NCI-H82 treated with DMSO at 0.1 percent for 48 hours (cell line): ENCODE measurements at regions not wholly inside any gene's neighbourhood (a gene's known extent, or its start where the extent isn't known, plus 50 kb on each side); places are given as distances from the start of the nearest gene placed in this dataset.

Experiments
- DNase-seq: peaks from one replicate; lab custom pipeline; 2025; ENCODE audit not compliant: unreplicated experiment; lab: John Stamatoyannopoulos, UW

DNA sequence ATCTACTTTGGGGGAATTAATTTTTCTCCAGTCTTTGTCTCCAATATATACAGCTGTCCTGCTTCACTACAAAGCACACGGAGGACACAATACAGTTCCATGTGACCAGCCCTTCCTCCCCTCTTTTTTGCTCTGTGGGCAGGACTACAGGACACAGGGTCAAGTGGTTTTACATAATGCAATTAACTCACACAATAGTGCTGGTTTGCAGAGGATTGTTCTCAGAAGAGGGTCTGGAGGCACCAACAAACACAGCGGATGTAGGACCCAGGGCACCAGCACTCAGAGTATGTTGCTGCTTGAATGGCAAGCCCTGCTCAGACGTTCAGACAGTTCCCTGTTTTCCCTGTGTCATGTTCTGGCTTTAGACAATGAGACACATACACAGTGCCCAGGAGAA, 52.0 kb upstream of the NPTX2 start:
- no peak for DNase-seq

DNA sequence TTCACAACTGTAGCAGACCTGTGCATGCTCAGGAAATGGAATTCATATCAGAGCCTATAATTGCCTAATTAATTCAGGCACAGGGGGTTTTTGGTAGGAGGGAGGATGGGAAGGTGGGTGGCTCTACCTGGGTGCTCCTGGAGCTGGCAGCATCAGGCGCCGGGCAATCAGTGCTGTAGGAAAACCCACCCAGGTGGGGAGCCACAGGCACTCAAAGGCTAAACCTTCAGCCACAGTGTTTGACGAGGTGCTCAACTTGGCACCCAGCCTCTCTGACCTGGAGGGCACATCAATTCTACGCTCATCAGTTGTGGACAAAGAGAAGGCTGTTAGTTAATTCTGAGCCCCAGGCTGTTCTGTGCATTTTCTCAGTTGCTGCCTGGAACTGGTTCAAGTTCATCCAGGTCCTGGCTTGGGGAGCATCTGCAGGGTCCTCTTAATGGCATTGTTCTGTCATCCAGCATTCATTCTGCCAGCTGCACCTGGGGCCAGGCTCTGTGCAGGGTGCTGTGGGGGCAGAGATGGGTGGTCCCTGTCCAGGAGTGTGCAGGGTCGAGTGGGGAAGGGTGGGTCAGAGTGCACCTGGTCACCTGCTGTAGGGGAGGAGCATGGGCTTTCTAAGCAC, 54.1 kb upstream of the NPTX2 start:
- no peak for DNase-seq

DNA sequence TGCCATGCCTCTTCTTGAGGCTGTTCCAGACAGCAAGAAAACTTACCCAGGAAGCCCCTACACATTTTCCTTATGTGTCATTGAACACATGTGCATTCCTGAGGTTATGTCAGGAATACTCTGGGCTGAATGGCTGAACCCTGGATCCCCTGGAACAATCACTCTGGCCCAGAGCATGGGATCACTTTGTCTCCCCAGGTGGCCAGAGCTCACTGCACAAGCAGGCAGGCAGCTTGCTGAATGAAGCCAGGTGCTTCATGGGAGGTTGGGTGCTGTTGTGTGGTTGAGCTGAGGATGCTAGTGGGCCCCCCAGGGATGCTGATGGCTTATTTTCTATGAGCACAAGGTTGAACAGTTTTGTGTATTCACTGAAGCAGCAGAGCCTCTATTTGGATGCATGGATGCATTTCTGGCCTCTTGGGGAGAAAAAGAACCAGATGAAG, 54.7 kb upstream of the NPTX2 start:
- DNase-seq = no peak

DNA sequence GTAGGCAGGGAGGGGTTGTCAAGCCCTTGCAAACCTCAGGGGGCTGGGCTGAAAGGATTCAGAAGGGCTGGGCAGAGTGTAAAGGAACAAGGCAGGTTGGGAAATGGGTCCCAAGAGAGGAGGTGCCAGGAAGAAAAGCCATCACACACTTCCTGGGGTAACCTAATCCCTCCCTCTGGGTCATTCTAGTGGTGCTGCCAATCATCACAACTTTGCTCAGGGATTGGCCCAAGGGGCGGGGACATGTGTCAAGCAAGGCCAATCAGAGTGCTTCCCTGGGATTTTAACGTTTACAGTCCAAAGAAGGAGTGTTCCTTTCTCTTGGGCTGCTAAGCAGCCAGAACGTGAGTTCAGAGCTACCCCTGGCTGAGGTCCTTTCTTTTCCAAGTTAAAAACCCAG, 57.1 kb upstream of the NPTX2 start:
- DNase-seq = peak; percentile 5

DNA sequence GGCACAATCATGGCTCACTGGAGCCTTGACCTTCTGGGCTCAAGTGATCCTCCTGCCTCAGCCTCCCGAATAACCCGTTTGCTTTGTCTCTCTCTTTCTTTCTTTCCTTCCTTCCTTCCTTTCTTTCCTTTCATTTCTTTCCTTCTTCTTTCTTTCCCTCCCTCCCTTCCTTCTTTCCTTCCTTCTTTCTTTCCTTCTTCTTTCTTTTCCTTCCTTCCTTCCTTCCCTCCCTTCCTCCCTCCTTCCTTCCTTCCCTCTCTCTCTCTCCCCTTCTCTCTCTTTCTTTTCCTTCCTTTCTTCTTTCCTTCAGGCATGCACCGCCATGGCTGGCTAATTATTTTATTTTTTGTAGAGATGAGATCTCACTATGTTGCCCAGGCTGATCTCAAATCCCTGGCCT, 57.9 kb upstream of the NPTX2 start:
- DNase-seq = no peak

DNA sequence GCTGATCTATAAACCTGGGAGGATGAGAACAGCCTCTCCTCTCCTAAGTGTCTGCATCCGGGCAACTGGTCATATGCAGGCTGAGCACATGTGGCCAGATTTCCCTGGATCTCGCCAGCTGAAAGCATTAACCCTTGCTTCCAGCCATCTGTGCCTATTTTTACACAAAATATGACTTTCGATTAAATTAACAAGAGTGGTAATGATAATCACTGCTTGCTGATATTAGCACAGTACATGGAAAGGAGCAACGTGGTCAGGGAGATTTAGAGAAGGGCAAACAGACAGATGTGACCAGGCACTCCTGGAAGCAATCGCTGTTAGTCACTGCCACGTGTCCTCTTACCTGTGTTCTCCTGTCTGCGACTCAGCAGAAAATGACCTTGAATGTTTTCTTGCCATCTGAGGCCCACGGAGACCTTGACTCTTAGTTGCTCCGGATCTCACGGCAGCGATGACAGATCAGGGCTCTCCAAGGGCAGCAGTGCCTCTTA, 59.5 kb upstream of the NPTX2 start:
- DNase-seq = no peak

DNA sequence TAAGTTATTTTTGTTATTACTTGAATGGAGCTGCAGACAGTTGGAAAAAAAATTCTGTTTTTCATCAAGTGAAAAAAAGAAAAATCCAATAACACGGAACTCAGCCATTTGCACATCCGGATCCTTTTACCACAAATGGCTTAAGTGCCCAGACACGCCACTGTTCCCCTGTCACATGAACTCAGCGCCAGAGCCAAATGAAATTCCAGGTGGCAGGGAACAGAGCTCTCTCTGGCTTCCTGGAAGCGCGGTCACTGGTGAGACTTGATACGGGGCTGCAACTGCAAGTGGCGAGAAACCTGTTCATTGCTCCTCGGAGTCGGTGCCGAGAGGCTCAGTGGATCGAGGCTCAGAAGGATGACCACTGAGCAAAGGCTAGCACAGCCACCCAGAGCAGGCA, 60.8 kb upstream of the NPTX2 start:
- no peak for DNase-seq

DNA sequence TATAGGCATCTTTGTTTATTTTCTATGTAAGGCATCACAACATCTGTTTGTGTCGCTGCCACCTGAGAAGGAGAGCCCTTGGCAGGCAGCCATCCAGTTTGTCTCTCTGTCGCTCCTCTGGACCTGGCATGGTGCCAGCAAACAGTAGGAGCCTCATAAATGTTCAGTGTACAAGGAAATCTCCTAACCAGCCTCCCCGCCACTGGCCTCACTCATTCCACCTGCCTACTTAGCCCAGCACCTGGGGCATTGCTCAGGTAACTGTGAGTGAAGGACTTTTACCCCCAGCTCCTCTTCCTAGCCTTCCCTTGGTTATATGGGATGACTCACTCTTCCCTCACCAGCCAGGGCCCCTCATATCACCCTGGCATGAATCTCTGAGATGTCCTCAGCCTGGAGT, 61.7 kb upstream of the NPTX2 start:
- no peak for DNase-seq

DNA sequence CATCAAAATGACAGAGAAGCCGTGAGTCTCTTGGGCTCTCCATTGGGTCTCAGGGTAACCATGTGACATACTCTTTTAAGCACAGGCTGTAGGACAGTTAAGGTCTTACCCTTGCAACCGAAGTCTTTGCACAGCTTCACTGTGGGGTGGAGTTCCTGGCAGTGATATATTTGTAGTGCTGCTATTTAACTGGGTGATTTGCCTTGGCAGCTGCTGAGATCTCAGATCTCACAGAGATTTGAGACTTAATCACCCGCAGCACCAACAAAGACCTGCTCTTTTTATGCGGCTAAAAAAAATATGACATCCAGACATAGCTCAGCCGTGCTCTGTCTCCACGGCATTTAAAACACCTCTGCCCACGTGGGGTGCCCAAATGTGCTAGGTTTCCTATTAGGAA, 63.4 kb upstream of the NPTX2 start:
- no peak for DNase-seq

DNA sequence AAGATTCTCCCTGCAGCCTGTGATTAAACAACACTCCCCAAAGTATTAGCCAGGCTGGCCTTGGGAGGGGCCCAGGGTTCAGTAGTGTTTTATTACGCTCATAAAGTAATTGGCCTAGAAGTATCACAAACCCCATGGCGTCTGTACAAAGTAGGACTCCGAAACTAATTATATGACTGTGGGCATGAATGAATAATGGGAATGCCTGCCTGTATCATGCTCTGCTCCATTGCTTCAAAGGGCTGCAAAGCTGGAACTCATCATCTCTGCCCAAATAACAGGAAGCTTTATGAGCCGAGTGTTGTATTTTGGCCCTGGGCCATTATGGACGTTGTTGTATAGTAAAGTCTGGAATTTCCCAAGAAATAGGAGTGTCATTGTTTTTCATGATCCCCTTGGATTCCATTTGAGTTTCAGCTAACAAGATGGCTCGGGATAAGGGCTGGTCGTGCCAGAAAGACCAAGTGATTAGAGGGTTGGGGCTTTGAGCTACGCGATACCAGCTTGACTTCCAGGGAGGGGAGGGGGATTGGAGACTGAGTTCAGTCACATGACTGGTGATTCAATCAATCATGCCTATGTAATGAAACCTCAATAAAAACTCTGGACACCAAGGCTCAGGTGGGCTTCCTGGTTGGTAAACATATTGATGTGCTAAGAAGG, 65.3 kb upstream of the NPTX2 start:
- DNase-seq = no peak

DNA sequence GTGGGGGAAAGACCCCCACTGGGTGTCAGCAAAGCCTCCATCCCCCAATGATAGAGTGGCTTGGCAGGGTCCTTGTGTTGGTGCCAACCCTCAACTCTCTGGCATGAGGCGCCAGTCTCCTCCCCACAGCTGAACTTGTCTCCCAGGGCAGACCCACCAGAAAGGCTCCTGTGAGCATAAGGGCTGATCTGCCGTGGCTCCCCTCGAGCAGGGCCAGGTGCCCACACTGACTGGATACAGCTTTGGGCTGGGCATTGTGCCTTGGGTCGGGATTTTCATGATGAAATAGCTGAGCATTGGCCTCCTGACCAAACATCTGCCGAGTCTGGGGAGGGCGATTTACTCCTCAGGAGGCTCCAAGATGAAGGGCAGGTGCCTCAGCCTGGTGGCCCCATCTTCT, 68.1 kb upstream of the NPTX2 start:
- DNase-seq = no peak

DNA sequence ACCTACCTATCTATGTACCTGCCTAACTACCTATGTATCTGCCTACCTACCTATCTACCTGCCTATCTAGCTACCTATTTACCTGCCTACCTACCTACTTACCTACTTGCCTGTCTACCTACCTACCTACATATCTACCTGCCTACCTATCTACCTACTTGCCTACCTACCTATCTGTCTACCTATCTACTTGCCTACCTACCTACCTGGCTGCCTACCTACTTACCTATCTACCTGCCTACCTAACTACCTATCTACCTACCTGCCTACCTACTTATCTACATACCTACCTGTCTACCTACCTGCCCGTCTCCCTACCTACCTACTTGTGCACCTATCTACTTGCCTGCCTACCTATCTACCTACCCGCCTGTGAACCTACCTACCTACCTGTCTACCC, 68.7 kb upstream of the NPTX2 start:
- no peak for DNase-seq

DNA sequence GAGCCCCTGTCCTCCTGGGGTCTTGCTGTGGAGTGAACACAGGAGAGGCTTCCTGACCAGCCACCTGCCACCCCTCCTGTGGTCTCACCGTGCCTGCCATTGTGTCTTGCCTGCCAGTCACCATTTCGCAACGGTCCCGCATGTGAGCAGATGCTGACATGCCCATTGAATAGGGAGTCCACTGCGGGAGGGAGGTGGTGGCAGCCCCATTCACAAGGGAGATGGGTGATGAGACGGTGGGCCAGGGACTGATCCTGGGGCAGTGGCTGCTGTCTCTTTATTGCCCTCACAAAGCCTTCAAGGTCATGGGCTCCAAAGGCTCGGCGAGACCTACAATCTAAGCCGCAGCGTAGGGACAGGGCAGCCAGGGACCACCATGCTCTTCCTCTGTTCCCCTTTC, 76.0 kb upstream of the NPTX2 start:
- DNase-seq = no peak

DNA sequence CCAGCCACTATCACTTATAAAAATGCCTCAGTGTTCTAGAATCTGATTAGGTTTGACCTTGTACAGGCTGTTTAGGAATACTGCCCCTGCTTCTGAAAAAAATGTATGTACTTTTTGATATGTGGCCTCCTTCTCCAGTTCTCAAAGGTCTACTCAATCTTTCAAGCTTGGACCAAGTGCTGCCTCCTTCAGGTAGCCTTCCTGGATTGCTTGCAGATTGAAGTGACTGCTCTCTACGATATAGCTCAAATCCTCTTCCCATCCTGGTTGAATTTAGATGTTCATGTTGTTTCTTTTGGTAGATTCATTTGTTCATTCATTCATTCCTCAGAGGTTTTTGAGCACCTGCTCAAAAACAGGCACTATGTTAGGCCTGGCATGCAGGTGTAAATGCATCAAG, 77.2 kb upstream of the NPTX2 start:
- DNase-seq = no peak

DNA sequence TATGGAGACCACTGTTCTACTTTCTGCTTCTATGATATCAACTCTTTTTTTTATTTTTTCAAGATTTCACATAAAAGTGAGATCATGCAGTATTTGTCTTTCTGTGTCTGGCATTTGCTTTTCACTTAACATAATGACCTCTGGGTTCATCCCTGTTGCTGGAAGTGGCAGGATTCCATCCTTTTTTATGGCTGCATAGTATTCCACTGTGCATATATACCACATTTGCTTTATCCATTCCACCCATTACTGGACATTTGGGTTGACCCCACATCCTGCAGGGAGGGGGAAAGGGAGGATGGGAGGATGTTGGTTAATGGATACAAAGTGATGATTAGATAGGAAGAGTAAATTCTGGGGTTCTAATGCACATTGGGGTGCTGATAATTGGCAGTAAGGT, 80.3 kb upstream of the NPTX2 start:
- no peak for DNase-seq

DNA sequence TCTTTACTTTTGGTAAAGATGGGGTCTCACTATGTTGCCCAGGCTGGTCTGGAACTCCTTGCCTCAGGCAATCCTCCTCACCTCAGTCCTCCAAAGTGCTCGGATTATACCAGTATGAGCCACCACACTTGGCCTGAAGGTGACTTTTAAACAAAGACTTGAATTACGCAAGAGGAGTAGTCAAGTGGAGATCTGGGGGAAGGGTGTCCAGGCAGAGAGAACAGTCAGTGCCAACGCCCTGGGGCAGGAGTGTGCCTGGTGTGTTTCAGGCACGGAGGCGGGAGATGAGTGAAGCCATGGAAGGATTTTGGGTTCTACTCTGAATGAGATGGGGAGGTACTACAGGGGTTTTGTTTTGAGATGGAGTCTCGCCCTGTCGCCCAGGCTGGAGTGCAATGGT, 82.6 kb upstream of the NPTX2 start:
- no peak for DNase-seq

DNA sequence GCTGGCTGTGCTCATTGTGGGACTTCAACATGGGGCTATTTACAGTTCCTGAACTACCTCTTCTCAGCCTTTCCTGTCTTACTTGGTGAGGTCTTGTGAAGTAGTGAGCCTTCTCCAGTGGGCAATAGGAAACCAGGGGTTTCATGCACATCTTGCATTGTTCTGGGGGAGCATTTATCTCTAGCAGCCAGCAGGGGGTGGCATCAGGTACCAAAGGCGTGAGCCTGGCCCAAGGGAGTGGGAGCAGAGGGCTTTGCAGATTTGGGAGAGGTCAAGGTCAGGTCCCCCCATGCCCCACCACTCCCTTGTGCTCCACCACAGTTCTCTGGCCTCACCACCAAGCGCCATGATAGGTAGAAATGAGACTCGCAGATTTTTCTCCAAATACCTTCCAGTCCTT, 85.4 kb upstream of the NPTX2 start:
- DNase-seq = no peak

DNA sequence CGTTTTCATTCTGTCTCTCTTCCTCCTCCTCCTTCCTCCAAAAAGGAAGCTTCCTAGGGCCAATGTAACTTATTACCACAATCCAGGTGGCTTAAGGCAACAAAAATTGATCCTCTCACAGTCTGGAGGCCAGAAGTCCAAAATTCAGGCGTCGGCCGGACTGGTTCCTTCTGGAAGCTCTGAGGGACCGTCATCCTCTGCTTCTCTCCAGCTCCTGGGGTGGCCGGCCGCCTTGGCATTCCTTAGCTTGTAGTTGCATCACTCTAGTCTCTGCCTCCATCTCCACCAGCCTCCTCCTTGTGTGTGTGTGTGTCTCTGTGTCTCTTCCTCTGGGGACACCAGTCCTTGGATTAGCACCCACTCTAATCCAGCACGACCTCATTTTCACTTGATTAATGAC, 89.0 kb upstream of the NPTX2 start:
- DNase-seq = no peak

DNA sequence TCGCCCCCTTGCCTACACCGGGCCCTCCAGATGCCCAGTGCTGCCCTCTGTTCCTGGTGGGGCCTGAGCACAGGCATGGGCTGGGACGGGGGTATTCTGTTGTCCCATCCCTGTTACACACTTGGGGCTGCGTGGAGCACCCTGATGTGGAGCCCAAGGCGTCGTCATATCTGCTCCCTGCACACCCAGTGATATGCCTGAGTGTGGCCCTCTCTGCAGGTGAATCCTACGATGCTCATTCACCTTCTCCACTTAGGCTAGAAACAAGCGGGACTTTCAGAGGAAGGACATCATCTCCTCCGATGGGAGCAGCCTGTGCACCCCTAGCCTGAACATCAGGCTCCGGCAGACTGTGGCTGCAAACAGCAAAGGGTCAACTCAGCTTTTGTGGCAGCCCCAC, 91.0 kb upstream of the NPTX2 start:
- DNase-seq = no peak

DNA sequence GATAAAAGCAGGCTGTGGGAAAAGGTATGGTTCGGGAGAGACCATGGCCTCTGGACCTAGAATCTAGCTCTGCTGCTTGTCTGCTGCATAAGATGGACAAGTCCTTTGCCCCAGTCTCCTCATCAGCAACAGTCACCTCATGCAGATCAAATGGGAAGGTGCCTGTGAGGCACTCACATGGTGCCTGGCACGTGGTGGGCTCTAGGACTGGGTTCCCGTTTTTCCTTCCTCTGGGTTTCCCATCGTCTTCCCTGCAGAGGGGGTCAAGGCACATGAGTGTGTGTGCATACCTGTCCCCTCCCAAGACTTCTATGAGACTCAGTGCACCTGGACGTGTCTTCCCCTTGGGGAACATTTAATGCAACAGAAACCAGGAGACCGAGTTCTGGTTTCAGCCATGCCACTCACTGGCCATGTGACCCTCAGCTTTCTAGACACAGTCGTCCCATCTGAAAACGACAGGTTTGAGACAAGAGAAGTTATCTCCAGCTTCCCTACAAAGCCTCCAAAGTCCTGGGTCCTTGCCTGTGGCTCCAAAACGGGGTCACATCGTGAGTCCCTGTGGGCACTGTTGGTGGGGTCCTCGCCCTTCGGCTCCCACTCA, 95.9 kb upstream of the NPTX2 start:
- no peak for DNase-seq

DNA sequence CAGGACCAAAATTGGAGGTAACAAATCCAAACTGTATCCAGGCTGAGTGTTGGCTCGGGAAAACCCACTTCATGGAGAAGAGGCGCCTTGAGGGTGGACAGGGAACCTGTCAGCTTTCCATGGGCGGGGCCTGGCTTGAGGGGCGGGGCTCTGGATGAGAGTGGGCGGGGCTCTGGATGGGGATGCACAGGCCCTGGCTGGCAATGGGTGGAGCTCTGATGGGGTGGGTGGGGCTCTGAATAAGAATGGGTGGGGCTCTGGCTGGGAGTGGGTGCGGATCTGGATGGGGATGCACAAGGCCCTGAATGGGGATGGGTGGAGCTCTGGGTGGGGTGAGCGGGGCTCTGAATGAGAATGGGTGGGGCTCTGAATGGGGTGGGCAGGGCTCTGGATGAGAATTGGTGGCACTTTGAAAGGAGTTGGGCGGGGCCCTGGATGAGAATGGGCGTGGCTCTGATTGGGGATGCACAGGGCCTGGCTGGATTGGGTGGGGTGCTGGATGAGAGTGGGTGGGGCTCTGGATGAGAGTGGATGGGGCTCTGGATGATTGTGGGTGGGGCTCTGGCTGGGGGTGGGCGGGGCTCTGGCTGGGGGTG, 96.6 kb upstream of the NPTX2 start:
- no peak for DNase-seq
